ENCODE measurements at regions not wholly inside any gene's neighbourhood (a gene's known extent, or its start where the extent isn't known, plus 50 kb on each side); places are given as distances from the start of the nearest gene placed in this dataset.

DNA sequence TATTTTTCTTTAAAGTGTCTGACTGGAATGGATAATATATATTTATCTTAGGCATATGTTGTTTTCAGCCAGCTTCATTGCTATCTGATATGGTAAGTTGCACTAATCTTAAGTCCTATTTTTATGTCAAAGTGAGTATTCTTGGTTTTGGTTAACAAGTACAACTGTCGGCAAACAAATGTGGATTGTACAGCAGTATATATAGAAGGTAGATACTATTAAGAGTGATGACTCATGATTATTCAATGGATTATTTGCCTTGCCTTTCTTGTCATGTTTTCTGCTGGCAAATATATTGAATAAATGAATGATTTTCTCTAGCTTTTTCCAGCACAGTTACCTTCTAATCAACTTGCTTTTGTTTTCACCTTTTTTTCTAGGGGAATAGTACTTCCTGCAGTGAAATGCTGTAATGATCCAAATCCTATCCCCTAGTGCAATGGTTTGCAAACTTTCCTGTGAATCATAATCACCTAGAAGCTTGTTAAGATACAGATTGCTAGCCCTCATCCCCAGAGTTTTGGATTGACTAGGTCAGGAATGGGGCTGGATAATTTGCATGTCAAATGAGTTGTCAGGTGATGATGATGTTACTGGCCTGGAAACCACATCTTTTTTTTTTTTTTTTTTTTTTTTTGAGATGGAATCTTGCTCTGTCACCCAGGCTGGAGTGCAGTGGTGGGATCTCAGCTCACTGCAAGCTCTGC, 60.8 kb upstream of the ARRDC3 start:
- TF ChIP-seq, protein P1, sequence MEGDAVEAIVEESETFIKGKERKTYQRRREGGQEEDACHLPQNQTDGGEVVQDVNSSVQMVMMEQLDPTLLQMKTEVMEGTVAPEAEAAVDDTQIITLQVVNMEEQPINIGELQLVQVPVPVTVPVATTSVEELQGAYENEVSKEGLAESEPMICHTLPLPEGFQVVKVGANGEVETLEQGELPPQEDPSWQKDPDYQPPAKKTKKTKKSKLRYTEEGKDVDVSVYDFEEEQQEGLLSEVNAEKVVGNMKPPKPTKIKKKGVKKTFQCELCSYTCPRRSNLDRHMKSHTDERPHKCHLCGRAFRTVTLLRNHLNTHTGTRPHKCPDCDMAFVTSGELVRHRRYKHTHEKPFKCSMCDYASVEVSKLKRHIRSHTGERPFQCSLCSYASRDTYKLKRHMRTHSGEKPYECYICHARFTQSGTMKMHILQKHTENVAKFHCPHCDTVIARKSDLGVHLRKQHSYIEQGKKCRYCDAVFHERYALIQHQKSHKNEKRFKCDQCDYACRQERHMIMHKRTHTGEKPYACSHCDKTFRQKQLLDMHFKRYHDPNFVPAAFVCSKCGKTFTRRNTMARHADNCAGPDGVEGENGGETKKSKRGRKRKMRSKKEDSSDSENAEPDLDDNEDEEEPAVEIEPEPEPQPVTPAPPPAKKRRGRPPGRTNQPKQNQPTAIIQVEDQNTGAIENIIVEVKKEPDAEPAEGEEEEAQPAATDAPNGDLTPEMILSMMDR (IDR thresholded peaks at IDR 0.05; ENCODE audit: poor library complexity, severe bottlenecking) = no peak
- TF ChIP-seq RAD21 (conservative IDR thresholded peaks at IDR 0.05) = no peak
